ENCODE measurements at regions not wholly inside any gene's neighbourhood (a gene's known extent, or its start where the extent isn't known, plus 50 kb on each side); places are given as distances from the start of the nearest gene placed in this dataset.

GRCh38 chr5:8156706-8157105 is 287.8 kb downstream of the MTRR start:
- no peak overlapping the region for H2AFZ ChIP-seq (ENCODE audit: low read depth, low read length)

DNA sequence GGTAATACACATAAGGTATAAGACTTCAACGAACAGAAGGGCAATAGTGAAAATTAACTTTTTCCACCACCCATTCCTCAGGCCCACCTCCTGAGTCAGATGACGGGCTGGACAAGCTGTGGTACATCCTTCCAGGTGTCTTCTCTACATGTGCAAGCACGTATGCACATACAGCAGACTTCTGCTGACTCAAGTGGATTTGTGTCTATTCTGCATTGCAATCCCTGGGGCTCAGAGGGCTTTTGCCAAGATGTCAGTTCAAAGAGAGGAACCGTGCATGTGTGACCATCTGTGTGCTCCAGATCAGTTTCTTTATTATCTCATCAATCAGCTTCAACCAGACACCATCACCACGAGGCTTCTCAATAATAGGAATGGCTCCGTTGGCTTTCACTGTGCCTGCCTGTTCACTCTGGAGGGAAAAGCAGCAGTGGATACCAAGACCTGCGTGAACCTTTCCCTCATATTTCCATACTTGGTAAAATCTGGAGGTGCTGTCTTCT is 288.4 kb downstream of the MTRR start:
- no peak overlapping the region for H3K9ac ChIP-seq (ENCODE audit: low read length)
- H3K27me3 ChIP-seq (ENCODE audit: insufficient read depth, low read depth, low read length): no peaks in the 10 kb centered on the region
- H3F3A ChIP-seq (ENCODE audit: insufficient read depth, low read length, poor library complexity, severe bottlenecking): no peaks in the 10 kb centered on the region
- H3K4me2 ChIP-seq (ENCODE audit: low read length): no peak overlapping the region
- H3K9me3 ChIP-seq (ENCODE audit: low read length): no peaks in the 10 kb centered on the region
- no peaks in the 10 kb centered on the region for H4K20me1 ChIP-seq (ENCODE audit: insufficient read depth)
- H3K36me3 ChIP-seq (ENCODE audit: insufficient read depth, low read length): no peaks in the 10 kb centered on the region
- H3K4me3 ChIP-seq (ENCODE audit: low read length): no peak overlapping the region
- no peak overlapping the region for H3K27ac ChIP-seq (ENCODE audit: low read length)
- no peaks in the 10 kb centered on the region for H3K79me2 ChIP-seq (replicated peaks; ENCODE audit: insufficient read depth, low read length)
- no peak overlapping the region for H2AFZ ChIP-seq (ENCODE audit: low read depth, low read length)
- TF ChIP-seq RAD21 (conservative IDR thresholded peaks at IDR 0.05): no peak
- H3K9me2 ChIP-seq (ENCODE audit: insufficient read depth, low read length): no peaks in the 10 kb centered on the region

More at GRCh38 chr5:8156706-8157105, 287.8 kb downstream of the MTRR start:
- Histone ChIP-seq H3K4me3 (ENCODE audit: low read length) (no peak overlapping the region), H3K9ac (ENCODE audit: low read length) (no peak overlapping the region), H3K27ac (ENCODE audit: low read length) (no peak overlapping the region), H3K79me2 (replicated peaks; ENCODE audit: insufficient read depth, low read length) (no peaks in the 10 kb centered on the region), H3K27me3 (ENCODE audit: insufficient read depth, low read depth, low read length) (no peaks in the 10 kb centered on the region), H3K4me2 (ENCODE audit: low read length) (no peak overlapping the region), H3K9me2 (ENCODE audit: insufficient read depth, low read length) (no peaks in the 10 kb centered on the region), H3F3A (ENCODE audit: insufficient read depth, low read length, poor library complexity, severe bottlenecking) (no peaks in the 10 kb centered on the region), H3K36me3 (ENCODE audit: insufficient read depth, low read length) (no peaks in the 10 kb centered on the region), H4K20me1 (ENCODE audit: insufficient read depth) (no peaks in the 10 kb centered on the region), H3K9me3 (ENCODE audit: low read length) (no peaks in the 10 kb centered on the region)
- no peak for TF ChIP-seq CTCF (IDR thresholded peaks at IDR 0.05; ENCODE audit: poor library complexity, severe bottlenecking)

DNA sequence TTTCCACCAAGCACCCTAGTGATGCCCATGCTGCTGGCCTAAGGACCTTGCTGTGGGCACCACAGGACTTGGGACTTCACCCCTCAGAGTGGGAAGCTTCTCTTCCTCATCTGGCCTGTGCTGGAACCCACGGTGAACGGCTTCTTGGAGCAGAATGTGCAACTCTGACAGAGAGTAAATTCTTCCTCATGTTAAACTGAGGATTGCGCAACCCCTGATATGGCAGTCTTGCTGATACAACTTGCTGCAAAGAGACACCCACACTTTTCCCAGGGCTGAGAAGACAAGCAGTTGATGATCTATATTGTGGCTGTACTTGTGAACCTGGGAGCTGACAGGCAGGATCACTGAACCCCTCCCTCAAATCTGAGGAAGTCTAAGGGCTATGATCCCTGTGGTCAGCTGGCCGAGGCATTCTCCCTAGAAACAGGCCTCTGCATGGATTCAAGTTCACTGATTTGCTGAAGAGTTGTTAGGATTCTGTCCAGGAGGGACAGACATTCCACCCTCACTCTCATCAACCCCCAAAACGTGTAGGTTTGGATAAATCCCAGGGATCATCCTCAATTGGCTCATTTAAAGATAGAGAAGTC is 307.2 kb downstream of the MTRR start:
- H3K27ac ChIP-seq (ENCODE audit: low read length): no peak overlapping the region
- no peaks in the 10 kb centered on the region for H3F3A ChIP-seq (ENCODE audit: insufficient read depth, low read length, poor library complexity, severe bottlenecking)

More for the DNA sequence above, 307.2 kb downstream of the MTRR start:
- H3K4me3 ChIP-seq (ENCODE audit: low read length): no peak overlapping the region
- no peak overlapping the region for H3K4me2 ChIP-seq (ENCODE audit: low read length)
- no peaks in the 10 kb centered on the region for H3K9me2 ChIP-seq (ENCODE audit: insufficient read depth, low read length)
- no peaks in the 10 kb centered on the region for H3K27me3 ChIP-seq (ENCODE audit: insufficient read depth, low read depth, low read length)
- H4K20me1 ChIP-seq (ENCODE audit: insufficient read depth): no peaks in the 10 kb centered on the region
- H3K79me2 ChIP-seq (replicated peaks; ENCODE audit: insufficient read depth, low read length): no peaks in the 10 kb centered on the region
- no peaks in the 10 kb centered on the region for H3K36me3 ChIP-seq (ENCODE audit: insufficient read depth, low read length)
- TF ChIP-seq MXI1 (conservative IDR thresholded peaks at IDR 0.05; ENCODE audit: poor library complexity, severe bottlenecking): no peak
- no peak for TF ChIP-seq RAD21 (conservative IDR thresholded peaks at IDR 0.05)
- TF ChIP-seq EZH2 (IDR thresholded peaks at IDR 0.05; ENCODE audit: borderline replicate concordance, insufficient read depth, low read length, poor library complexity, severe bottlenecking): no peak
- TF ChIP-seq TAF1 (IDR thresholded peaks at IDR 0.05; ENCODE audit: low read depth): no peak
- TF ChIP-seq CTCF (IDR thresholded peaks at IDR 0.05; ENCODE audit: poor library complexity, severe bottlenecking): no peak
- TF ChIP-seq REST (IDR thresholded peaks at IDR 0.05; ENCODE audit: borderline replicate concordance): no peak
- TF ChIP-seq POLR2AphosphoS5 (IDR thresholded peaks at IDR 0.05): no peak
- TF ChIP-seq SMC3 (conservative IDR thresholded peaks at IDR 0.05; ENCODE audit: poor library complexity): no peak
- TF ChIP-seq EP300 (conservative IDR thresholded peaks at IDR 0.05; ENCODE audit: poor library complexity, severe bottlenecking): no peak
- H3K9ac ChIP-seq (ENCODE audit: low read length): no peak overlapping the region
- H2AFZ ChIP-seq (ENCODE audit: low read depth, low read length): no peak overlapping the region
- no peaks in the 10 kb centered on the region for H3K9me3 ChIP-seq (ENCODE audit: low read length)

All from neural cell (in vitro differentiated cells).